H4 (cell line): ENCODE measurements at regions not wholly inside any gene's neighbourhood (a gene's known extent, or its start where the extent isn't known, plus 50 kb on each side); places are given as distances from the start of the nearest gene placed in this dataset.
"Not testable (repeated sequence)": the region's sequence is repeated elsewhere in the genome, so short reads cannot be mapped to it uniquely, and the experiment has no call there.

Experiments used
- DNase-seq: peaks from one replicate; pipeline ENCODE4 v3.0.0-alpha.2; 2015; ENCODE audit warnings: low spot score

DNA sequence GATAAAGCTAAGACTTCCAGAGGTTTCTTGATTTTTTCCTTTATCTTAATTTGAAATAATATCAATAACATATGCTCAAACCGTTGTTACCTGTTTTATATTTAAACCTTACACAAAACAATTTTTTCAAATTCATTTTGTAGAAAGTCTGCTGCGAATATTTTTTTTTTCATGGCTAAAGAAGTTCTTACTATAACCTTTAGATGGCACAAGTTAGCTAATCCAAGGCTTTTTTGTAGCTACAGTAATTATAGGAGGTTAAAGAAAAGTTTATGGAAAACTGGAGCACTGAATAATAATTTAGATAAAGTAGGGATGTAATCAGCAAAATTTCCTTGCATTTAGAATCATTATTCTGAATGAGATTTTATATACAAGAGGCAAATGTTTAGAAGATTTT, 78.0 kb upstream of the PNPT1 start:
- DNase-seq: peak; percentile 18

DNA sequence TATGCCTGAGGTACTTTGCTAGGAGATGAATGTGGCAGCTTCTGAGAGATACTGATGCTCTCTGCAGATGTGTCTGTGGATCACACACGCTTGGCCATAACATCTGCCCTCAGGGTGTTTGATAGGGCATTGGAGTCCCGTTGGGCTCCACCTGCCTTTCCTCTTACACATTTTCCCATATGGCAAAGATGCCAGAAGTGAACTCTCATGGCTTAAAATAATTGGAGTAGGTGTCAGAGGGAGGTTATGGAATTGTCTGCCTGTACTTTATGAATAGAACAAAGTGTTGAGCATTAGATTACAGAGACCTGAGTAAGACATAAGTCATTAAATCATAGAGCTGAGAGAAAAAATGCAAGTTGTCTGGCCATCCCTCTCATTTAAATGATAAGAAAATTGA, 75.3 kb upstream of the PNPT1 start:
- DNase-seq: no peak

DNA sequence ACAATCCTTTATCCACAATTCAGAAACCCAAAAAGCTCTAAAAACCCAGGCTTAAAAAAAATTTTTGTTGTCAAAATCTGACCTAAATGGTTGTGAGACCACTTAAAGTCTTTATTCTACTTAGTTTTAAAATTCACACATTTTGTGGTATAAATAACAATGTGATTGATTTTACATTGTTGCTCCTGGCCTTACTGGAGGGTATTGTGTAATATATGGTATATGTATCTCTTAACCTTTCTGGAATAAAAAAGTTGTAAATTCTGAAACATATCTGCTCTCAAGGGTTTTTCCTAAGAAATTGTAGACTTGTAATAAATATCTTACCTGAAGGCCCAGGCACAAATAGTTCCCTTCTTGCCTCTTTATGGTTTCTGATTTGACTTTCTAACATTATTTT, 73.3 kb upstream of the PNPT1 start:
- DNase-seq: no peak

DNA sequence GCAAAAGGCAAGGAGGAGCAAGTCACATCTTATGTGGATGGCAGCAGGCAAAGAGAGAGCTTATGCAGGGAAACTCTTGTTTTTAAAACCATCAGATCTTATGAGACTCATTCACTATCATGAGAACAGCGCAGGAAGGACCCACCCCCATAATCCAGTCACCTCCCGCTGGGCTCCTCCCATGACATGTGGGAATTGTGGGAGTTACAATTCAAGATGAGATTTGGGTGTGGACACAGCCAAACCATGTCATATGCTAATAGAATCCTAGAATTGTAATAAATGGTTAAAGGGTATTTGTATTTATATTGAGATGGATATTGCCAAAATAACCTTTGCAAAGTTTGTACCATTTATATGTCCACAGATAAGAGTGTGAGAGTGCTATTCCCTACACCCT, 72.1 kb upstream of the PNPT1 start:
- DNase-seq: not testable (repeated sequence)

DNA sequence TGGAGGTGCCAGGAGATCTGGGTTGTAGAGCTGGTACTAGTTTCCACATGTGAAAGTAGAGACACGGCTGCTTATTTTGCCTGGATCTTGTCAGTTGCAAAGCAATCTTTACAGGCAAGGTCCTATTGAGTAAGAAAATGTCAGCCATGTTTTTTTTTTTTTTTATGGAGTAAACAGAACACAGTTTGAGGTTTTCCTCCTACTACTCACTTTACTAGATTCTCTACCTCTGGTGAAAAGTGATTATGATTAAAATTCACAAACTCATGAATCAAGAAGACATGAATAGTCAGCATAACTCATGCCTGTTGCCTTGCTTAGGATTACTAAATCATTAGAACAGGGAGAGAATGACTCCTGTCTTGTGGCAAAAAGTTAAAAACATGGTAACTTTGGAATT, 70.1 kb upstream of the PNPT1 start:
- DNase-seq: no peak

DNA sequence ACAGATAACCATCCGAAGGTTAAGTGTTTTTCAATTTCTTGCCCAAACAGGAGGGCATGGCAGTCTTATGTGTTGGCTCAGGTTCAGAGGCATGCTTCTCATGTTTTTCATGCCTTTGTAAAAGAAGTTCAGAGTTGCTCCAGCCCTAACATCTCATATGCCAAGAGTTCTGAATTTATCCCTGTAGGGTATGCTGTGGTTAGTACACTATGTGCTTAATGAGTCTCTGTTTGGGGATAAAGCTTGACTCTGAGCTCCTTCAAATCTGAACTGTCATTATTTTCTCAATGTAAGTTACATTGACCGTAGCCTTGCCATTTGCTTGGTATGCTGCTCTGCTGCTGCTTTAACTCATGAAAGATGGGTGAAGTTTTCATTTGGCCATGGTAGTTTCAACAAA, 67.9 kb upstream of the PNPT1 start:
- DNase-seq: no peak

DNA sequence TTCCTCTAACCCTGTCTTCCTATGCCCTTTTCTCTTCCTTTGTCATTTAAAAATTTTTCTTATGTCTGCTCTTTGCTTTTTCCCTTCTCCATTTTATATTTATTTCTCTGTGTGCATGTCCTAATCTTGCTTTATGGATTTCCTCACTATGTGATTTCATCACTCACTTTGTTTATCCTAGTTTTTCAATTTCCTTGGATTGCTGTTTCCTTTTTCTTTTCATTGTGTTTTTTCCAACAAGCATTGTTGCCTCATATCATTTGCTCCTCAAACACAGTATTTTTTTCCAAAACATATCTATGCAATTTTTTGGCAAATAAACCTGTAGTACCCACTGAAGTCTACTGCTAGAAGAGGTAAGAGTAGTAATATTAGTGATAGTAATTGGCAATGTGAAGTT, 67.4 kb upstream of the PNPT1 start:
- no peak for DNase-seq

DNA sequence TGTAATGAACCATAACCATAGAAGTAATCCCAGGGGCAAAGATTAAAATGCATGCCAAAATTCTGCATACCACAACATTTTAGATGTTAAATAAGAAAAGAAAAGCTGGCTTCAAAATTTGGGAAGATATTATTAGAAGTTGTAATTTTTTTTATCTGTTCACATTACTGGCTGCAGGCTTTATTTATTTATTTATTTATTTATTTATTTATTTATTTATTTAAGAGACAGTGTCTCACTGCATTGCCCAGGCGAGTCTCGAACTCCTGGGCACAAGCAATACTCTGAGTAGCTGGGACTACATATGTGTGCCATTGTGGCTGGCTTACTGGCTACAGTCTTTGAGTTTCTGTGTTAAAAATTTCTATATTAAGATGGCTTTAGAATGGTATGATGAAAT, 66.5 kb upstream of the PNPT1 start:
- no peak for DNase-seq

DNA sequence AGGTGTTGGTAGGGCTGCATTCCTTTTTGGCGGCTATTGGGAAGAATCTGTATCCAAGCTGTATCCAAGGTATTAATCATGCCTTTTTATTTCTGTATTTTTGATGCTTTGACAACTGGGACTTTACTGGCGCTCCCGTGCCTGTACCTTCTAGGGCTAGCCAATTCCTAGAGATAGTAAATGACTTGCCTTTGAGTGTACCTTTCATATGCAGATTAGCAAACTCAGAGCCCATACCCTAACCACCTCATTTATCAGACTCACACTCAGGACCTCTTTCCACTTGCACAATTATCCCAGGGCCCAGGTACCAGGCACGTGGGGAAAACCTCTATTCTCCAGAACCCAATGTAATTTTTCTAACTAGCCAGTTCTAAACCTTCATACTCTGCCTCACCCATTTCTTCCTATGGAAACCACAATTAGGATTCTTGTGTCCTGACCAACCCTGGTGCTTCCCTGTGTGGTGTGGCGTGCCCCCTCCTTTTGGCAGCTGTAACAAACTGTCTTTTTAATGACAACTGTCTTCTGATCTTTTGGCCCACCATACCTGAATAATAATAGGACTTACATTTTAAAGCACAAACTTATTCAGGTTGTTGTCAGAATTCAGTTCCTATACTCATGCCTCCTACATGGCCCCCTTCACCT, 65.8 kb upstream of the PNPT1 start:
- no peak for DNase-seq

DNA sequence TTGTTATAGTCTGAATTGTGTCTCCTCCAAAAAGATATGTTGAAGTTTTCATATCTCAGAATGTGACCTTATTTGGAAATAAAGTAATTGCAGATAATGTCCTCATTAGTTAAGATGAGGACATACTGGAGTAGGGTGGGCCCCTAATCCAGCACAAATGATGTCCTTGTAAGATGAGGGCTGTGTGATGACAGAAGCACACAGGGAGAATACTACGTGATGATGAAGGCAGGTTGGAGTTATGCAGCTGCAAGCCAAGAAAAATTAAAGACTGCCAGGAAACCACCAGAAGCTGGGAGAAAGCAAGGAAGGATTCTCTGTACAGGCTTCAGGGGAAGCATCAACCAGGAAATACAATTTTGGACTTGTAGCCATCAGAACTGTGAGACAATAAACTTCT, 58.3 kb upstream of the PNPT1 start:
- no peak for DNase-seq

DNA sequence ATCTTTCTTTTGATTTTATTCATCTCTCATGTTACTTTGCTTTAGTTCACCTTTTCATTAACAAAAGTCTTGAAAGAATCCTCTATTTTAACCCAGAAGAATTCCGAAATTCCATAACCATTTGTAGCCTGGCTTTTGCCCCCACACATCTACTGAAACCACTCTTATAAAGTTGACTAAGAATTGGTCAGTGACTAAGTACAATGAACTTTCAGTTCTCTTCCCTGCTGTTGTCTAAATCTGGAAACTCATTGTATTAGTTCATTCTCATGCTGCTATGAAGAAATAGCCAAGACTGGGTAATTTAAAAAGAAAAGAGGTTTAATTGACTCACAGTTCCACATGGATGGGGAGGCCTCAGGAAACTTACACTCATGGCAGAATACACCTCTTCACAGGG, 49.9 kb upstream of the PNPT1 start:
- DNase-seq: no peak
